NT2/D1 (cell line): ENCODE measurements at regions not wholly inside any gene's neighbourhood (a gene's known extent, or its start where the extent isn't known, plus 50 kb on each side); places are given as distances from the start of the nearest gene placed in this dataset.
"Not testable (repeated sequence)": the region's sequence is repeated elsewhere in the genome, so short reads cannot be mapped to it uniquely, and the experiment has no call there.

Experiments used
- DNase-seq: peaks from one replicate; pipeline ENCODE4 v3.0.0-alpha.2; 2011; ENCODE audit warnings: low read depth, low spot score
- H3K27me3 ChIP-seq: 2 replicates; pipeline ENCODE4 v1.6.0; 2011; ENCODE audit warnings: mild to moderate bottlenecking; ENCODE audit not compliant: insufficient read length, insufficient read depth
- H3K36me3 ChIP-seq: 2 replicates; pipeline ENCODE4 v1.6.1; 2011; ENCODE audit warnings: mild to moderate bottlenecking, low read length, mixed read lengths; ENCODE audit not compliant: insufficient read depth, insufficient read length
- H3K4me1 ChIP-seq: 2 replicates; pipeline ENCODE4 v1.5.1; 2011; ENCODE audit not compliant: insufficient read depth, insufficient read length
- H3K4me3 ChIP-seq: 2 replicates; pipeline ENCODE4 v1.5.1; 2011; ENCODE audit warnings: low read depth; ENCODE audit not compliant: insufficient read length
- H3K9ac ChIP-seq: 2 replicates; pipeline ENCODE4 v1.6.0; 2011; ENCODE audit warnings: low read depth; ENCODE audit not compliant: insufficient read length
- H3K9me3 ChIP-seq: 2 replicates; pipeline ENCODE4 v1.5.1; 2011; ENCODE audit warnings: mild to moderate bottlenecking, low read length; ENCODE audit not compliant: insufficient read depth
- SUZ12 ChIP-seq: IDR thresholded peaks from 2 replicates; pipeline ENCODE4 v1.6.1; 2011; ENCODE audit not compliant: insufficient read length, insufficient read depth; ENCODE audit errors: extremely low read depth
- YY1 ChIP-seq: IDR thresholded peaks from 2 replicates; pipeline ENCODE4 v1.6.1; 2011; ENCODE audit not compliant: insufficient read length, insufficient read depth
- ZNF274 ChIP-seq: IDR thresholded peaks from 2 replicates; pipeline ENCODE4 v1.6.1; 2011; ENCODE audit warnings: mild to moderate bottlenecking, low read depth, low read length

DNA sequence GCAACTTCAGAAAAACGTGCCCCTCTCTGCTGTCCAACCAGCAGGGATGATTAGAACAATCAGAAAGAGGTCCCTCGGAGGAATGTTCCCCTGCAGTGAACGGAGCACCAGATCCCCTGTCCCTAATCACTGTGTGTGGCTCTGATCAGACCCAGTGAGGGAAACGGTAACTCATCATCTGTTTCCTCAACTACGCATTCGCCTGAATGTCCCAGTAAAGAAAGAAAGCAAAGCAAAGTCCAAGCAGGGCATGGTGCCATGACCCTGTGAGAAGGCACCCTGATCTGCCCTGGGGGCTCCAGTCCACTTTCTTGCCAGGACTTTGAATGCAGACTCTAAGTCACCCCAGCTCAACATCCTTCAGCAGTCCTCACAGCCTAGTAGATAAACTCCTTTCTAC is 149.2 kb downstream of the LY86 start:
- Histone ChIP-seq H3K27me3 (no peaks in the 10 kb centered on the region), H3K9ac (no peak overlapping the region), H3K9me3 (no peaks in the 10 kb centered on the region), H3K4me3 (no peak overlapping the region), H3K36me3 (no peaks in the 10 kb centered on the region), H3K4me1 (peaks cover 4% of the 10 kb centered on the region)
- TF ChIP-seq ZNF274: no peak
- no peak for TF ChIP-seq SUZ12
- no peak for TF ChIP-seq YY1
- DNase-seq: no peak

DNA sequence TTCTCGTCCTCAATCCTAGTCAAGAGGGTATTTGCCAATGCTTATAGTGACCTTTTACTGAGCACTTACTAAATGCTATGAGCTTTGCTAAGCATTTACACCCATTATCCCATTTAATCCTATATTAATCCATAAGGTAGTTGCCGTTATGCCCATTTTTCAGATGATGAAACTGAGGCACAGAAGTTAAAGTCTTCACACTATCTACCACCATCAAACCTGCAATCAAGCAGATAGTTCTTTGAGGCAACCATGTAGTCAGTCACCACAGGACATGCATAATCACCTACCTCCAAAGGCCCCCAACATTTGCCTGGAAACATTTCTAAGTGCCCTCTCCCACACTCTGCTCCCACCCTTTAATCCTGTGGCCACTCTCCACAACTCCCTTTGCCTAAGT is 149.6 kb downstream of the LY86 start:
- H3K27me3 ChIP-seq: no peaks in the 10 kb centered on the region
- H3K4me1 ChIP-seq: peaks cover 4% of the 10 kb centered on the region
- TF ChIP-seq ZNF274: no peak
- TF ChIP-seq SUZ12: no peak
- TF ChIP-seq YY1: no peak
- DNase-seq: no peak
- no peak overlapping the region for H3K9ac ChIP-seq
- no peaks in the 10 kb centered on the region for H3K36me3 ChIP-seq
- H3K9me3 ChIP-seq: no peaks in the 10 kb centered on the region
- no peak overlapping the region for H3K4me3 ChIP-seq

DNA sequence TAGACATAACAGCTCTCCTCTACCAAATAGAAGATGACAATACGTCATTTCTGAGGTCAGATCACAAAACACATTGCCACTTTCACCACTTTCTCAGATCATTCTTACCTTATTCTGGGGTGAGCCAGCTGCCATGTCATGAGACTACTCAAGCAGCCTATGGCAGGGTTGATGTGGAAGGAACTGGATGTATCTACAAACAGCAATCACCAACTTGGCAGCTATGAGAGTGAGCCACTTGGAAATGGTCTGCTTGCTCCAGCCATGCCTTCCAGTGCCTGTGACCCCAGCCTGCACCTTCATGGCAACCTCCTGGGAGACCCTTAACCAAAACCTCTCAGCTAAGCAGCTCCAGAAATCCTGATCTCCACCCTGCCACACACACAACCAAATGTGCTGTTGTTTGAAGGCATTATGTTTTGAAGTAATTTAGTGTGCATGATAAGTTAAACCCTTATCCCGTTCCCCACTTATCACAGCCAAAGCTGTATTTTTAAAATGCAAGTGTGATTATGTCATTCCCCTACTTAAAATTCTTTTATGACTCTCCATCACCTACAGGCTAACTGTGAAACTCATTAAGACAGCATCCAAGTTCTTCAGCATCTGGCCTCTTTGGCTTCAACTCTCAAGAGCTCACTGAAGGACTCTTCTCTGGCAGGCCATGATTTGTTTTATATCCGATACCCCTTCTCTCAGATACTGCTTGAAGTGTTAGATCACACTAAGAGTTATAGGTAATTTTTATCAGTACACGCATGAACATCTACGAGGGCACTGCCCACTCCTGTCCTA is 150.6 kb downstream of the LY86 start:
- no peak for DNase-seq
- TF ChIP-seq ZNF274 (no peak), YY1 (no peak), SUZ12 (no peak)
- H3K36me3 ChIP-seq: no peaks in the 10 kb centered on the region
- no peaks in the 10 kb centered on the region for H3K9me3 ChIP-seq
- H3K9ac ChIP-seq: no peak overlapping the region
- no peak overlapping the region for H3K4me3 ChIP-seq
- H3K4me1 ChIP-seq: no peaks in the 10 kb centered on the region
- H3K27me3 ChIP-seq: no peaks in the 10 kb centered on the region

DNA sequence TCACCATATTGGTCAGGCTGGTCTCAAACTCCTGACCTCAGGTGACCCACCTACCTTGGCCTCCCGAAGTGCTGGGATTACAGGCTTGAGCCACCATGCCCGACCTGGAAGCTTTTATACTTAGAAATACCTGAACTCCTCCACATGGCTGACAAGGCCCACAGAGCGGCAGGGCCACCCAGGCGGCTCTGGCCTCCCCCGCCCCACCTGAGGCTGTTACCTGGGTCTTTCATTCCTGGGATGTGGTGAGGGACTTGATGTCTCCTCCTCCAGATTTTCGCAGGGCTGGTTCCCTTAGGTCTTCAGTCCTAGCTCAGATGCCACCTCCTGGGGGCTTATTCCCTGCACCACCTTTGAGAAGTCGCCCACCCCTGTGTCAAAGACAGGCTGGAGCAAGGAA is 152.1 kb downstream of the LY86 start:
- H3K27me3 ChIP-seq: no peaks in the 10 kb centered on the region
- H3K9ac ChIP-seq: no peak overlapping the region
- TF ChIP-seq YY1: no peak
- TF ChIP-seq SUZ12: no peak
- no peak for TF ChIP-seq ZNF274
- H3K36me3 ChIP-seq: no peaks in the 10 kb centered on the region
- H3K4me1 ChIP-seq: no peaks in the 10 kb centered on the region
- no peak overlapping the region for H3K4me3 ChIP-seq
- peaks cover 4% of the 10 kb centered on the region; the same call in 1 of the 2 replicates for H3K9me3 ChIP-seq
- no peak for DNase-seq

DNA sequence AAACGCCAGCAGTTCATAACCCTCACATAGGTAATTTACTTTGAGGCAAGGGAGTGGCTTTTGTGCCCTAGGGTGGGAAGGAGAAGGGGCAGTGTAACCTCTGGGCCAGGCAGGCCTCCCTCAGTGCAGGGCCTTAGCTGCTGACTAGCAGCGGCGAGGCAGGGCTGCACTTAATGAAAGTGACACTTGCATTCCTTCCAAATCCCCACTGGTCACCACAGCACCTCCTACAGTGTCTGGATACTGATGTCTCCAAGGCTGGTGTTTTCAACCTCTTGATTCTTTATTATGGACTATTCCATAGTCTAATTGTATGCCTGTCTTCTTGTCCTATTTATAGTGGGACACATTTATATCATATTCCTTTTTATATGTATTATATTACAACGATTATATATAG is 152.7 kb downstream of the LY86 start:
- Histone ChIP-seq H3K4me3 (no peak overlapping the region), H3K4me1 (no peaks in the 10 kb centered on the region), H3K9me3 (peaks cover 5% of the 10 kb centered on the region; the same call in 1 of the 2 replicates), H3K27me3 (no peaks in the 10 kb centered on the region), H3K36me3 (no peaks in the 10 kb centered on the region), H3K9ac (no peak overlapping the region)
- DNase-seq: no peak
- TF ChIP-seq YY1 (no peak), SUZ12 (no peak), ZNF274 (no peak)

DNA sequence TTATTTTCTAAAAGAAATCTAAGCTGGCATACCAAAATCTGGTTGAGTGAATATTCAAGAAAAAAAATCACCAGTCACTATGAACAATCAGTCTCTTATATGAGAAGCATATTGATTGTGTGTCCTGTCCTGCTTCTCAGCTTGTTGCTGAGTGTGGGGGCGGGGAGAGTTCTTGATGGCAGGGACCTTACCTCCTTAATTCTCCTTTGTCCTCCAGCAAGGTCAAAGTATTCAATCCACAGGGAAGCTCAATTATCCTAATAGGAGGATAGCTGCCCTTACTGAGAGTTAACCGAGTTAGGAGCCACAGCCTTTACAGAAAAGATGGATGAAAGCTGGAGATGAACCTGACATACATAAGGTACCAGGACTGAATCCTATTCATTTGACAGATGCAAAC is 154.0 kb downstream of the LY86 start:
- no peak overlapping the region for H3K4me3 ChIP-seq
- peaks cover 5% of the 10 kb centered on the region; the same call in 1 of the 2 replicates for H3K9me3 ChIP-seq
- H3K36me3 ChIP-seq: no peaks in the 10 kb centered on the region
- H3K9ac ChIP-seq: no peak overlapping the region
- no peak for DNase-seq
- no peaks in the 10 kb centered on the region for H3K27me3 ChIP-seq
- H3K4me1 ChIP-seq: no peaks in the 10 kb centered on the region
- TF ChIP-seq YY1 (no peak), ZNF274 (no peak)

DNA sequence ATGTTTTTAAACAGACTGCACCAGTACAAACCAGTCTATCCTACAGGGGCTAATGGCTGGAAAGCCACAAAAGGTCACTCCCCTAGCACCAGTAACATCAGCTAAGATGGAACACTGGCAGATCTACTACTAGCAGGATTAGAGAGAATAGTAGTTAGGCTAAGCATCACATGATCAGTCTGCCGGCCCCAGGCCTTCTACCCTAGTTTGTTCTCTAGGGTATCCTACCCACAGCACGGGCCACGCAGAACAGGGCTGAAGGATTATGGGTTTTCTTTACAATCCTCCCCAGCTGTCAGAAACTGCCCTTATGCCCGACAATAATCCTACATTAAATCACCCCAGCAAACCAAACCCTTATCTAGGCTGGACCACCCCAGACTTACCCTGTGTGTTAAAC is 156.0 kb downstream of the LY86 start:
- TF ChIP-seq SUZ12: no peak
- TF ChIP-seq ZNF274: no peak
- no peak for TF ChIP-seq YY1
- no peak overlapping the region for H3K4me3 ChIP-seq
- H3K9me3 ChIP-seq: peaks cover 5% of the 10 kb centered on the region; the same call in 1 of the 2 replicates
- no peaks in the 10 kb centered on the region for H3K27me3 ChIP-seq
- no peak overlapping the region for H3K9ac ChIP-seq
- no peak for DNase-seq
- H3K36me3 ChIP-seq: no peaks in the 10 kb centered on the region
- H3K4me1 ChIP-seq: peaks cover 2% of the 10 kb centered on the region

DNA sequence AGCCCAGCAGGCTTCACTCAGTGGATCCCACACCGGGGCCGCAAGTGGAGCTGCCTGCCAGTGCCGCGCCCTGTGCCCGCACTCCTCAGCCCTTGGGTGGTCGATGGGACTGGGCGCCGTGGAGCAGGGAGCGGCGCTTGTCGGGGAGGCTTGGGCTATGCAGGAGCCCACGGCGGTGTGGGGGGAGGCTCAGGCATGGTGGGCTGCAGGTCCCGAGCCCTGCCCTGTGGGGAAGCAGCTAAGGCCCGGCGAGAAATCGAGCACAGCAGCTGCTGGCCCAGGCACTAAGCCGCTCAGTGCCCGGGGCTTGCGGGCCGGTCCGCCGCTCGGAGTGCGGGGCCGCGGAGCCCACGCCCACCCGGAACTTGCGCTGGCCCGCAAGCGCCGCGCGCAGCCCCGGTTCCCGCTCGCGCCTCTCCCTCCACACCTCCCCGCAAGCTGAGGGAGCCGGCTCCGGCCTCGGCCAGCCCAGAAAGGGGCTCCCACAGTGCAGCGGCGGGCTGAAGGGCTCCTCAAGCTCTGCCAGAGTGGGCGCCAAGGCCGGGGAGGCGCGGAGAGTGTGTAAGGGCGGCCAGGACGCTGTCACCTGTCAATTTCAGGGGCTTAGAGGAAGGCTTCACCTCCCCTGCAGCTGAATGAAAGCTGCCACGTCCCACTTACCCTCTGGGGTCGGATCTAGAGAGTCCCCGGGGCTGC is 157.3 kb downstream of the LY86 start:
- H3K4me1 ChIP-seq, H3K27me3 ChIP-seq, DNase-seq, H3K9ac ChIP-seq, H3K4me3 ChIP-seq, H3K9me3 ChIP-seq, H3K36me3 ChIP-seq: not testable (repeated sequence)
